Activated CD4-positive, CD25-positive, alpha-beta regulatory T cell treated with anti-CD3 and anti-CD28 coated beads, Interleukin-2, amount 50 U/mL, for 24 hours (primary cell): ENCODE measurements at regions not wholly inside any gene's neighbourhood (a gene's known extent, or its start where the extent isn't known, plus 50 kb on each side); places are given as distances from the start of the nearest gene placed in this dataset.

Experiments
- ATAC-seq, 2 donors: fragments of 150-1000 bp; cut with Tn5 transposase; one replicate each; pipeline ENCODE4 v1.10.0; 2021; ENCODE audit warnings: mild to moderate bottlenecking in 1 of 2, moderate library complexity in 1 of 2

- ATAC-seq = no peak
Measured at GRCh38 chr6:84414531-84414930, 187.1 kb upstream of the CEP162 start.

- no peak for ATAC-seq
Measured at GRCh38 chr6:84411060-84411629, 183.7 kb upstream of the CEP162 start.

GRCh38 chr6:84409911-84410310 is 182.5 kb upstream of the CEP162 start:
- no peak for ATAC-seq

- no peak for ATAC-seq
Measured at GRCh38 chr6:84408028-84408427, 180.6 kb upstream of the CEP162 start.

DNA sequence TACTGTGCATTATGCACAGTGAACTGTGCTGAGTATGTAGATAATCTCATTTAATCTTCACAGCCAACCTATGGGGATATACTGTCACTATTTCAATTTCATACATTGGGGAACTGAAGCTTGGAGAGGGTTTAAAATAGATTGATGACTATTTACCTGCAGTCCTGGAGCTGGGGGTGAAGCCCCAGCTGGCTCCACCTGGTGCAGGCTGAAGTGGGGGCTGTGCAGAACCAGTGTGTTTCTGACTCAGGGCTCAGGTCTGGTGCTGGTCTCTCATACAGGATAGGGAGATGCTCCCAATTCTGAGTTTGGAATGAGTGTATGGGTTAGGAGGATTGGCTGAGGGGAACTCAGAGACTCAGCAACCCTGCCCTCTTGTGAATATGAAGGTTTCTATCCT is 176.1 kb upstream of the CEP162 start:
- no peak for ATAC-seq

GRCh38 chr6:84399003-84399402 is 171.6 kb upstream of the CEP162 start:
- ATAC-seq = no peak

GRCh38 chr6:84392261-84392660 is 164.8 kb upstream of the CEP162 start:
- ATAC-seq = no peak

GRCh38 chr6:84390851-84391250 is 163.4 kb upstream of the CEP162 start:
- ATAC-seq = no peak

DNA sequence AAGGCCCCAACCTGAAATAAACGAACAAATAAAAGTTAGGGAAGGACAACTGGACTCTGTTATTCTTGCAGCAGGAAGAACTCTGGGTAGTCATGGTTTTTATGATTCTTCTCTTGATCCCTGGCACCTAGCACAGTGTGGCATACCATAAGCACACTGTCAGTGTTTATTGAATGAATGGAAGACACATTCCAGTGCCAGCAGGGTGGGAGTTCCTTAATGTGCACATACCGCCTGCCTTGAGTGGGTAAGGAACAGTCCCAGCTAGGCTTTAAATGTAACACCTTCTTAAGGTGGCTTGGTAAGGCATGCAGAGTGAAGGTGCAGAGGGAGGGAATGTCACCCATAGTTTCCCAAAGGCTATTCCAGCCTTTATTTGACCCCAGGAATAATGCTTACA is 162.9 kb upstream of the CEP162 start:
- ATAC-seq = no peak

GRCh38 chr6:84379142-84379541 is 151.7 kb upstream of the CEP162 start:
- ATAC-seq = no peak

- ATAC-seq = no peak
Measured at GRCh38 chr6:84372290-84372689, 144.8 kb upstream of the CEP162 start.

- ATAC-seq = no peak
Measured at GRCh38 chr6:84371681-84372080, 144.2 kb upstream of the CEP162 start.

- ATAC-seq = no peak
Measured at GRCh38 chr6:84362193-84362821, 134.9 kb upstream of the CEP162 start.

DNA sequence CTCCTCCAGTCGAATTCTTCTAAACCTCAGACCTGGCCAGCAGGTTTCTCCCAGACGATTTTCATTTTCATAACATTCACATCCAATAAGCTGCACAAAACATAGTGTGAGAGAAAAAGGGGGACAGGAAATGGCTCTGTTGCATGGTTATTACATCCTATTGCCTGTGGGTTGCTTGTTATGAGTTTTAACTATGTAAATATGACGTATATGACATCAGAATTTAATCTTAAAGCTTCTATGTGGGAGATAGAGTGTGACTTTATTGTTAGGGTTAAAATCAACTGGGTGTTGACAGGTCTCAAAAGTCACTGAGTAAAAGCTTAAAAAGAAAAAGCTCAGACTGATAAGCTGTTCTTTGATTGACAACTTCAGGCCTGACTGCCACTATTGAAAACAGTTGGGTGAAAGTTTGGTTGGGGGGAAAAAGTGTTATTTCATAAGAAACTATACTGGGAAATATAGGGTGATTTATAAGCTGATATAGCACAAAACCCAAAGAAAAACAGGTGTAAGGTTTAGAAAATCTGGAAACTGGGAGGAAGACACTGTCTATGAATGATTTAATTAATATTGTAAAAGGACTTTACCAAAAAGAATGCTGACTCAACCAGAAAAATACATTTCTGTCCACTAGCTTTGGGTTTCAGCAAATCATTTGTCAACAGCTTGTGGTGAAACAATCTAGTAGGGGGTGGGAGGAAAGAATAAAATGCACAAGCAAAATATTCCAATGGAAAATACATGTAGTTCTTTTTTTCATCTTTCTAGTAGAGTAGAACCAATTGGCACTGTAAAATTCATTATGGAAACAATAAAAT is 134.1 kb upstream of the CEP162 start:
- ATAC-seq = no peak

GRCh38 chr6:84360039-84360438 is 132.6 kb upstream of the CEP162 start:
- ATAC-seq = no peak

DNA sequence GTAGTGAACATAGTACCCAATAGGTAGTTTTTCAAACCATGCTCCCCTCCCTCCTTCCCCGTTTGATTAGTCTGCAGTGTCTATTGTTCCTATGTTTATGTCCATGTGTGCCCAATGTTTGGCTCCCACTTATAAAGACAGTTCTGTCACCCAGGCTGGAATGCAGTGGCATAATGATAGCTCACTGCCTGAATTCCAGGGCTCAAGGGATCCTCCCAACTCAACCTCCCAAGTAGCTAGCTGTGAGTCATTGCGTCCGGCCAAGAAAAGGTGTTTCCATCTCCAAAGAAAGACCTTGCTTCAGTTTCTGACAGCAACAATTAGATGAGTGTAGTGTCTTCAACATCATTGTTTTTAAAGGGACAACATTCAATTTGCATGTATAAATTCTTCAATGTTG is 131.1 kb upstream of the CEP162 start:
- no peak for ATAC-seq

DNA sequence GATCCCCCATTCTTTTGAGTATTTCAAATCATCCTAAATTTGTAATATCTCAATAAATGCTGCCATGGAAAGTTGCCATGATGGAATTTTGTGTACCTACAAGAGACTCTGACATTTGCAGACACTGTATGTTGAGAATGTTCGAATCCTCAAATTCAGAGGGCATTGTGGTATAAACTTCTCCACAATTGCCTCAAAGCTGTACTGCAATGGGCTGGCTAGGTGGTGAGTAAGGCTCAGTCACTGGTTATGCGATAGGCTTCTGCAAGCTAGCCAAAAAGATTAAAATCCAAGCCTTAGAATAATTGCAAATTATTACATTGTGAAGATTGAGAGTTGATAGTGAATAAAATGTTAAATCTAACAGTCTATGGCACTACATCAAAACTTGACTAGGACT is 130.2 kb upstream of the CEP162 start:
- no peak for ATAC-seq

DNA sequence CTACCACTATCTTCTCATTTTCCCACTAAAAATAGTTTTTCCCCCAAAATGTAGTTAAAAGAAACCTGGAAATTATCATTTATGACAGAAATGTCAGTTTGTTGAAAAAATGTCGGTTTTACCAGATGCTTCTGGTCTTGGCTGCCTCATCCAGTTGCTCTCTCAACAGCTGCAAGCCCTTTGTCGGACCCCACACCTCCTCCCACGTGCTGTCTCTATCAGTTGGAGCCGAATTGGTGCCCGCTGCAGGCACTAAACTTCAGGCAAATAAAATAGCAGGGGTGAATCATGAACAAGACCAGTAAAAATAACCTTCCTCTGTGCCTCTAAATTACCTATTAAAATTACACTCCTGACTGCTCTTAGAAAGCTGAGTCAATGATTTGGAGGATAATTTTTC is 129.5 kb upstream of the CEP162 start:
- ATAC-seq = no peak

DNA sequence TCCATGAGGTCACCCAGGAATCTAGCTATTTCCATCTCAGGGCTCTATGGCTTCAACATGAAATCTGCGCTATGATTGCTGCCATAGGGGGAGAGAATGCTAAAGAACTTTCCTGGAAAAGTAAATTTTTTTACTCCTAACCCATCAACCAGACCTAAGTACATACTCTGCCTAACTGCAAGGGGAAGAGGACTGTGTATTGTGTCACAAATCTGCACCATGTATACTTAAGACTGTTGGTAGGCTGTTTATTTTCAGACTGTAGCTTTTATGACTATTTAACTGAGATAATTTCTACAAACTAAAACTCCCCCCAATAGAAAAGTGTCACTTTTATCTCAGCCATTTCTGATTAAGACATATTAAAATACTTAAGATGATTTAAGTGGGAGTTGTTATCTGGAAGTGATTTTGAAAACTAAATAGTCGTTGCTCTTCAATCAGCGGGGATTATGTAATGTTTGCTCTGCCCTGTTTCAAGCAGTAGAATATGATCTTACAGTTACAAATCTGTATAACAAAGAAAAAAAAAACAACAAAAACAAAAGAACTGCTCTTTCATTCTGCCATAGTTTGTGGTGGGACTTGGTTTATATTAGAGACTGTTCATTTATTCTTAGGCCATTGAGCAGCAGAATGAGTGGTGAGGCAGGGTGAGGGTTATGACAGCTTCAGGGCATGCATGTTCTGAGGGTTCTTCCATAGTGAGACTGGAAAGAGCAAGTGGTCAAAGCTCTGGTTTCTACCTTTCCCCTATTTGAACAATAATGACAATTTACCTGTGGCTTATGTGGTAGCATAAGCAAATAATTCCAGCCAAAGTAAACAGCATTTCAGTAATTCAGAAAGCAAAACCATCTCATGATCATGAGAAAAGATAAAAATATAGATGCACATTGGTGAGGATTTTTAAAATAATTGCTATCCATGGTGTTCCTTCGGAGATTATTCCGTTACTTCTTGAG is 126.3 kb upstream of the CEP162 start:
- no peak for ATAC-seq

DNA sequence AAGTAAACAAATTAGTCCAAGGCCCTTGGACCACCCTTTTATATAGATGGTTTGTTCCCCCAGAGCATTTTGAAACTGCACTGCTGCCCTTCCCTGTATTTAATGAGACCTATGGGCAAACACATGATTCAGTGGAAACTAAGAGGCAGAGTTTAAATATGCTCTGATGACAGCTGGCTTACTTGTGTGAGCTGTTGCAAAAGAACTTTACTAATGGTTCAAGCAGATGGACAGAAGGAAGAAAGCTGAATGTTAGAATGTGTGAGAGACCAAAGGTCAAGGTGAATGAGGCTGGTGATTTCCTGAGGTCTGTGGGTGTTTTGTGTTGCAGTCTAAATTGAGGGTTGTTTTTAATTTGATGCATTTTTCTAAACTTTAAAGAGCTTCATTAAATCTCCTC is 123.0 kb upstream of the CEP162 start:
- no peak for ATAC-seq

GRCh38 chr6:84349542-84349941 is 122.1 kb upstream of the CEP162 start:
- ATAC-seq = no peak

DNA sequence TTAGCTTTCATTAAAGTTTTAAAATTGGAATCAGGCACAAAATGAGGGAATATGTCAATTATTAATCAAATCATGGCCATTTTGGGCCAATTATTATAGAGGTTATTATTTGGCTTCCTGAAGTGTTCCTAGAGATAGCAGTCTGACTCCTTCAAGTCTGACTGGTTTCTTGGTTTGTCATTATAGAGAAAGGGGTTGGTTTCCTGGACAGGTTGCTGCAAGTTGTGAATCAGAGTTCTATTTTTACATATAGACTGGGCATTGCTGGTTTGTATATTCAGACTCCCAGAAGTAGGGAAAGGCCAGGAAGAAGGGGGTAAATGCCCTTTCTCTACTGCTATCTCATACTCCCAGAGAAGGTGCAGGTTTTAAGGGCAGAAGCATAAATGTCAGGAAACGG is 121.4 kb upstream of the CEP162 start:
- no peak for ATAC-seq

- no peak for ATAC-seq
Measured at GRCh38 chr6:84346372-84346771, 118.9 kb upstream of the CEP162 start.
